ENCODE measurements at regions not wholly inside any gene's neighbourhood (a gene's known extent, or its start where the extent isn't known, plus 50 kb on each side); places are given as distances from the start of the nearest gene placed in this dataset.

GRCh38 chr3:137420198-137420995 is 343.7 kb upstream of the SOX14 start:
- TF ChIP-seq CTCF (IDR thresholded peaks at IDR 0.05), result no peak
- no peak for TF ChIP-seq POLR2A (IDR thresholded peaks at IDR 0.05)
